Urothelium cell line (cell line): ENCODE measurements at regions not wholly inside any gene's neighbourhood (a gene's known extent, or its start where the extent isn't known, plus 50 kb on each side); places are given as distances from the start of the nearest gene placed in this dataset.
A peak's percentile ranks its signal among the peaks of the same experiment; 100 is the strongest.
"Not testable (repeated sequence)": the region's sequence is repeated elsewhere in the genome, so short reads cannot be mapped to it uniquely, and the experiment has no call there.

Experiments
- DNase-seq: peaks from one replicate; pipeline ENCODE4 v3.0.0; 2011; ENCODE audit warnings: low spot score, mixed read lengths
- FAIRE-seq: peaks from 2 replicates; lab custom pipeline; 2011; peaks lifted over from hg19 to GRCh38; lab: Jason Lieb, UNC

GRCh38 chr11:130979386-130979972, 63.2 kb upstream of the SNX19 start:
- FAIRE-seq (no peak), DNase-seq (peak; percentile 21)

GRCh38 chr11:130980071-130980862, 64.0 kb upstream of the SNX19 start:
- no peak for FAIRE-seq
- DNase-seq, result no peak

- not testable (repeated sequence) for FAIRE-seq, DNase-seq
These were observed 68.0 kb upstream of the SNX19 start for GRCh38 chr11:130984241-130984640.

GRCh38 chr11:130992788-130993187, 76.5 kb upstream of the SNX19 start:
- no peak for FAIRE-seq

GRCh38 chr11:130994043-130994442, 77.8 kb upstream of the SNX19 start:
- FAIRE-seq (no peak), DNase-seq (no peak)

More at GRCh38 chr11:130992788-130993187, 76.5 kb upstream of the SNX19 start:
- no peak for DNase-seq

GRCh38 chr11:130995266-130995665, 79.0 kb upstream of the SNX19 start:
- no peak for DNase-seq
- no peak for FAIRE-seq

GRCh38 chr11:130997278-130997677, 81.0 kb upstream of the SNX19 start:
- DNase-seq, result no peak

GRCh38 chr11:130999086-130999485, 82.8 kb upstream of the SNX19 start:
- FAIRE-seq (no peak), DNase-seq (peak; percentile 7)

More at GRCh38 chr11:130997278-130997677, 81.0 kb upstream of the SNX19 start:
- no peak for FAIRE-seq

GRCh38 chr11:130999992-131000770, 83.9 kb upstream of the SNX19 start:
- DNase-seq, result peak; percentile 50
- FAIRE-seq, result no peak

- no peak for FAIRE-seq
- no peak for DNase-seq
These were observed 85.9 kb upstream of the SNX19 start for GRCh38 chr11:131002145-131002544.

- FAIRE-seq (no peak), DNase-seq (no peak)
These were observed 89.5 kb upstream of the SNX19 start for GRCh38 chr11:131005829-131006228.

GRCh38 chr11:131025020-131025419, 108.7 kb upstream of the SNX19 start:
- no peak for FAIRE-seq
- peak; percentile 52 for DNase-seq

- FAIRE-seq (no peak), DNase-seq (no peak)
These were observed 109.3 kb upstream of the SNX19 start for GRCh38 chr11:131025421-131026125.

- DNase-seq, result no peak
- no peak for FAIRE-seq
These were observed 111.2 kb upstream of the SNX19 start for GRCh38 chr11:131027491-131027890.

- DNase-seq, result peak; percentile 89
- peak; percentile 92 for FAIRE-seq
These were observed 116.9 kb upstream of the SNX19 start for GRCh38 chr11:131033151-131033651.

- no peak for FAIRE-seq
- DNase-seq, result no peak
These were observed 120.2 kb upstream of the SNX19 start for GRCh38 chr11:131036514-131036913.

- no peak for FAIRE-seq
- DNase-seq, result no peak
These were observed 121.6 kb upstream of the SNX19 start for GRCh38 chr11:131037873-131038272.

GRCh38 chr11:131038597-131038996, 122.3 kb upstream of the SNX19 start:
- no peak for FAIRE-seq
- DNase-seq, result no peak

GRCh38 chr11:131041331-131042040, 125.2 kb upstream of the SNX19 start:
- DNase-seq (no peak), FAIRE-seq (no peak)

GRCh38 chr11:131042041-131042390, 125.7 kb upstream of the SNX19 start:
- DNase-seq, result no peak
- no peak for FAIRE-seq
